Activated gamma-delta T cell treated with anti-CD3 and anti-CD28 coated beads, Interleukin-2, amount 50 U/mL, for 16 hours (primary cell): ENCODE measurements at regions not wholly inside any gene's neighbourhood (a gene's known extent, or its start where the extent isn't known, plus 50 kb on each side); places are given as distances from the start of the nearest gene placed in this dataset.
"Not testable (repeated sequence)": the region's sequence is repeated elsewhere in the genome, so short reads cannot be mapped to it uniquely, and the experiment has no call there.

Source experiments
- DNase-seq: peaks from one replicate; pipeline ENCODE4 v3.0.0-alpha.2; 2020; ENCODE audit warnings: low read depth

DNA sequence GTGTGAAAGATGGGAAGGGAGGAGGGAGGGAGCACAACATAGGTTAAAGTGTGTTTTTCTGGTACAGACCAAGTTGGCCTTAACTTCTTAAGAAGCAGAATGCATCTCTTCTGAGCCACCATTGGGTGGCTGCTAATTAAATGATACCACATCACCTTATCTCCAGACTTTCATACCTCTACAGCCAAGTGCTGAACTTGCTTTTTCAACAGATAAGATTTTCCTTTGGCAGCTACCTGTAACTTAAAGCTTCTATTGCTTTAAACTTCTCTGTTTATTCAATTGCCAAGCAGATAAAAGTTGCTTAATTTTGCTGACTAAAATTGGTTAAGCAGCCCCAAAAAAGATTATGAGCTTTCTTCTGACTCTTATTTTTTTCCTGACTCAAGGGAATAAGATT, 292.4 kb upstream of the SGO1 start:
- no peak for DNase-seq

DNA sequence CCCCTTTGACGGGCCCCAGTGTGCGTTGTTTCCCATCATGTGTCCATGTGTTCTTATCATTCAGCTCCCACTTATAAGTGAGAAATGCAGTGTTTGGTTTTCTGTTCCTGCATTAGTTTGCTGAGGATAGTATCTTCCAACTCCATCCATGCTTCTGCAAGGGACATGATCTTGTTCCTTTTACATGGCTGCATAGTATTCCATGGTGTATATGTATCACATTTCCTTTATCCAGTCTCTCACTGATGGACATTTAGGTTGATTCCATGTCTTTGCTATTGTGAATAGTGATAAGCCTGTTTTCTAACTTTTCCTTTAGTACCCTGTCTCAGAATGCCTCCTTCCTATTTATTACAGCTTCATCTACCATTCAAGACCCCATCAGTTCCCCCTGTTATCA, 278.2 kb upstream of the SGO1 start:
- not testable (repeated sequence) for DNase-seq

DNA sequence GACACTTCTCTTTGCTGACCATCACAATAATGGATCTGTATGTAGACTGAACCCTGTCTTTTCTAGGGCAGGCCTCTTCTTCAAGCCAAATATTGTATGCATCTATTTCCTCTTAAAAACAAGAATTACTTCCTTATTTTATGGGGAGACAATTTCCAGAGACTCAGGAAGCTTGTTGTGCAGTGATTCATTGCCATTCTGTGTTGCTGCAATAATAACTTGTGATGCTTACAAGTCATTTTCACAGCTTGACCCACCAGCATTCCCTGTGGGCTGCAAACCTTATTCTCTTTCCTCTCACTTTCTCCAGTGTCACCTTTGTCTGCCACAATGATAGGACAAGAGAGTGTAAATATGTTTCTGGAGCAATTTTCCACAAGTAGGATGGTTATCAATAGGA, 276.7 kb upstream of the SGO1 start:
- no peak for DNase-seq

DNA sequence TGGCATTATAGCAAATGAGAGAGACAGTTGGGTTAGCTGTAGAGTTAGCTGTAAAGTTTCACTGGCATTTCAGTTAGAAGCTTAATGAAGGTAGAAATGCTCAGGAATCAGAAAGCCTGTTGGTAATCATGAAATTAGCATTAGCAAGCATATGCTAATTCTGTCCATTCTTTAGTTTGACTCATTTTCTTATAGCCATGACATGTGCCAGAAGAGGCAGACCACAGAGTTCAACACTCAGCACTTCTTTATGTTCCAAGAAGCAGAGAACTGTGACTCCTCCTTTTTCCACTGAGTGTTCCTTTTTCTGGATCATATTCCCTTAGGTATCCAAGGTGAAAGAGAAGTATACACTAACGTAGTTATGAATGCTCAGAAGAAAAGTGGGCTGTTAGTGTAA, 276.2 kb upstream of the SGO1 start:
- no peak for DNase-seq

DNA sequence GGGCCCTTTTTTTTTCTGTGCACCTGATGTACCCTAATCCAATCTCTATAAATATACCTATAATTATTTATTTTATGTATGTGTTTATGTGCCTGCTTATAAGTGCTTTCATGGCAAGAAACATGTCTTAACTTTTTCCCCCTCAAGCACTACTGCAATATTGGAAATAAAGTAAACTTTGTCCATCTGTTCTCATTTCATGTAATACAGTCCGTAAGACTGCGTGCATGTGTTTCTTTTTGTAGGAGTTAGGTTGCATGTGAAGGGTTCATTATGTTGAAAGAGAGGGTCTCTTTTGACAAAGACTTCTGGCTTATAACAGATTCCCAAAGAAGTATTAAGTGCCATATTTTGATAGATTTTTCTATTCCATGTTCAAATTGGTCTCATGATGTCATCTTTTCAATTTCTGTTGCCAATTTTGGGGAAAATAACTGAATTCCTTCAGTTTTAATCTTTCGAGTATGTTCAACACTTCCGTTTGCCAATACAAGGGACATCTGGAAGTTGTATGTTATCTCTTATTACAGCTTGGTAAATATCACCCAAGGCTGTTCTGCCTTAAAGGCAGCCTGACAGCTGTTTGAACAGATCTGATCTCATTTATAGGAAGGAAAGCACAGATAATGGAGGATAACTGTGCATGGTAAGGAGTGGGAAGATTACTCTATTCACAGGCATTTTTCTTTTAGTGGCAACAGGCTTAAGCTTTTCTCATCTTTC, 273.1 kb upstream of the SGO1 start:
- DNase-seq, result no peak

DNA sequence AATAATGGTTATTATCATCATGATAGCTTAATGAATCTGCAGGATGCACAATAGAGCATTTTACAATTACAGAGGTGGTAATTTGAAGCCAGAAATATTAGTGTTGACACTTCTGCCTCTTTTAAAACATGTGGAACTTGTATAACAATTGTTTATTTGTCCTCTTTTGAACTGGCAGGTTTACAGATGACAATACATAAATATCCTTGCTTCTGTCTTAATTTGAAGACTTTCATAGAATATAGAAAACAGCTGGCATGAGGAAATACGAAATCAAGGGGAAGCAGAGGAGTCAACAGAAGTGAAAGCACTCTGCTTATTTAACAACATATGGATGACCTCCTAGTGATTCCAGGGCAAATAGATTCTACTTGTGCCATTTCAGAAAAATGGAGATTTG, 270.5 kb upstream of the SGO1 start:
- no peak for DNase-seq

DNA sequence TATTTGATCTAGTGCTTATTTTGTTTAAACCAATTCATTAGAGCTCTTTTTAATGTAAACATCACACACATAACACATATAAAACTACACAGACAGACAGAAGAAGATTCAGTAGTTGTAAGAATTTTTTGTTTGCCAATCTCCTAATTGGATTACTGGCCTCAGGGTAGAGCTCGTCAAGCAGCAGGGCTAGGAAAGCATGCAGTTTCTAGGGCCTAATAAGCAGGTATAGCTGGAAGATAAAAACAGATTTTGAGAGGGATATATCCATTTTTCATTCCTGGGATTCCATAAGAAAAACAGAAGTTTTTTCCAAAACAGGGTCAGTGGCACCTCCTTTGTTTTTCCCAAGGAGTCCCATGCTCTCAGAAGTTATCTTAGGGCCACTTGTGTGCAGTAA, 265.2 kb upstream of the SGO1 start:
- no peak for DNase-seq

DNA sequence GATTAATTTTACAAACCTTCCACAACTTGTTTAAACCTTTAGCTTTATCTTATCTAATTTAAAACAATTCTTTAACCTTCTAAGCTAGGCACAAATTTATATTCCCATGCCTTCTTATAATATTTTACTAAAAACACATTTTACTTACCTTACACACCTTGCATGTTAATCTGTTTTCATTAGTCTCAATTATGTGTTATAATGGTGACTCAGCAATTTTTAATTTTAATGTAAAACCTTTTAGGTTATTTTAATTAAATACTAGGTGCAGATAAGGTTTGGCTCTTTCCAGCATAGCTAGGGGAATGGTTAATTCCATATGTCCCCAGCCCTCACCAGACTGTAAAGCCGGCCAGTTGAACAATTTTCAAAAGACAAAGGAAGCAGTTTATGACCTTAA, 264.6 kb upstream of the SGO1 start:
- no peak for DNase-seq

DNA sequence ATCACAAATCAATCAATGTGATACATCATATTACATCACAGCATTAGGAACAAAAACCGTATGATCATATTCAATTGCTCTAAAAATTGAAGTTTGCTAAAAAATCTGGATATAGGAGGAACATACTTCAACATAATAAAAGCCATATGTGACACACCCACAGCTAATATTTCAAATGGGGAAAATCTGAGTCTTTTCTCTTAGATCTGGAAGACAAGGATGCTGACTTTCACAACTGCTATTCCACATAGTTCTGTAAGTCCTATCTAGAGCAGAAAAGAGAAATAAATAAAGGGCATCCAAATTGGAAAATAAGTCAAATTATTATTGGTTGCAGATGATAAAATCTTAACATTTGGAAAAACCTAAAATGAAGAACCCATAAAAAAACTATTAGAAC, 256.8 kb upstream of the SGO1 start:
- DNase-seq, result no peak

DNA sequence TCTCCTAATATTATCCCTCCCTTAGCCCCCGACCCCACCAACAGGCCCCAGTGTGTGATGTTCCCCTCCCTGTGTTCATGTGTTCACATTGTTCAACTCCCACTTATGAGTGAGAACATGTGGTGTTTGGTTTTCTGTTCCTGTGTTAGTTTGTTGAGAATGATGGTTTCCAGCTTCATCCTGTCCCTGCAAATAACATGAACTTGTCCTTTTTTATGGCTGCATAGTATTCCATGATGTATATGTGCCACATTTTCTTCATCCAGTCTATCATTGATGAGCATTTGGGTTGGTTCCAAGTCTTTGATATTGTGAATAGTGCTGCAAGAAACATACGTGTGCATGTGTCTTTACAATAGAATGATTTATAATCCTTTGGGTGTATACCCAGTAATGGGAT, 241.3 kb upstream of the SGO1 start:
- DNase-seq, result not testable (repeated sequence)

DNA sequence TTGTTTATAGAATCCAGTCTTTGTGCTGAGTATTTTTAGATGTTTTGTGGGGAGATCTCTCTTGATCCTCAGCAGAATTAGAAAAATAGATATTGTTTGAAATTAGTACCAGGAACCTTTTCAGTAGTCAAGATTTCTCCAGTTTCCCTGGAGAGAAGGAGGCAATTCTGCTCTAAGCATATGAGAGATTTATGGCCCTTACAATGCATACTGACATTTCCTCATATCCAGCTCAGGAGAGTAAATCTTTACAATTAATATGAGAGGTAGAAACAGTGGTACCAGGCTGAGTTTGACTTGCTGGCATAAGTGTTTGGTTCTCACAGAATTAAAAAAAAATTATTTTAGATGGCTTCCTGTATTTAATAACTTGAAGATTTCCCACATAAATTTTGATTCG, 239.1 kb upstream of the SGO1 start:
- no peak for DNase-seq

DNA sequence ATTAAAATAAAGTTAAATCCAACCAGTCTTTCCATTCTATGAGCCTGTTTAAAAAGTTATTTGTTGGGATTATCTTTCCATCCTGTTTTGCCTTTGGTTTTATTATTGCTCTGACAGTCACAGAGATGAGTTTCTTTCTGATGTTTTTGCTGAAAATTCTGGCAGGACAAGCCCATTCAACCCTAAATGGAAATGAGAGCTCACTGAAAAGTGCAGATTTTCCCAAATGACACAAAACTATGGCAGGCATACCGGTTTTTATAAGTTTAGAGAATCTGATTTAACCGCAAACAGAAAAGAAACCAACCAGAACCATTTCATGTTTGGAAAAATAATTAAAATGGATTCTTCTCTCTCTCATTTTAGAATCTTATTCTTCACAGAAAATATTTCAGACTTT, 238.1 kb upstream of the SGO1 start:
- DNase-seq, result no peak

DNA sequence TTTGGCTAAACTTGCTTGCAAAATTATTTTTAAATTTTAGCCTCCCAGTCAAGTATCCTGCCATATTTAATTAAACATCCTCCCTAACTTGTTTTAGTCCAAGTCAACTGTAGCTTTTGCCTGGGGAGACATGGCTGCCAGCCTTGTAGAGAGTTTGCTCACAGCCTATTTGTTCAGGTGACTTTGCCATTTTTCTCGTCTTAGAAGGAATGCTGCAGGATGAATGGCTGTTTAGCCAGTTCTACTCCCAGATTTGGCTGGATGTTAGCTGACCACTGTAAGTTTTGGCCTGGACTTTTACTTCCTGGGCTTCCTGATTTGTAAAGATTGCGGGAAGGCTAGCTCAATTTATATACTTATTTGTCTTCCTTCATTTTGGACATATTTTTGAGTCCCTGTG, 236.4 kb upstream of the SGO1 start:
- no peak for DNase-seq

DNA sequence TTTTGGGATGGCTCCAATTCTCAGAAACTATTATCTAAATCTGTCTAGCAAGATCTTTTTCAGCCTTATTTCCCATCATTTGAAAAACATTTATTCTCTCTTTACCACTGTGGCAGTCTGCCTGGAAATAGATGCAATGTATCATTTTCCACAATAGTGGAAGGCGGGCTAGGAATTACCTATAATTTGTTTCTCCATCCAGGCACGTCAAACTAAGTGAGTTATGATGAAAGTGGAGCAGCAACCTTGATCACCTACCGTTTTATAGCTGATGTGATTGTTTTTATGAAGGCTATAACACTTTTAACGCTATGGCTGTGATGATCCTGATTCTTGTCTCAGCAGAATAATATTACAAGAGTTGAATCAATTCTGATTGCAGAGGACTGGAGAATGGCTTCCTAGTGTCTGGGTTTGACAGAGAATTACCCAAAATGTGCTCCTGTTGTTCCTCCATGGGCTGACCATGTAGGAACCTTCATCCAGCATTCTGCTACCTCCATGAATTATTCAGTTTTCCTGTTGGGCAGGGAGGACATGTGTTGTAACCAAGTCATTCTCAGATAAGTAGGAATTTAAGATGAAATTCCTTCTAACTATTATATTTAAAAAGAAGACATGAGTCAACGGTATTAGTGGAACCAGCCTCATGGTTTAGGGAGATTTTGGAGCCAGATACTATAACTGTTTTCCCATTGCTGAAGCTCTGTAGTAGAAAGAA, 231.5 kb upstream of the SGO1 start:
- no peak for DNase-seq

DNA sequence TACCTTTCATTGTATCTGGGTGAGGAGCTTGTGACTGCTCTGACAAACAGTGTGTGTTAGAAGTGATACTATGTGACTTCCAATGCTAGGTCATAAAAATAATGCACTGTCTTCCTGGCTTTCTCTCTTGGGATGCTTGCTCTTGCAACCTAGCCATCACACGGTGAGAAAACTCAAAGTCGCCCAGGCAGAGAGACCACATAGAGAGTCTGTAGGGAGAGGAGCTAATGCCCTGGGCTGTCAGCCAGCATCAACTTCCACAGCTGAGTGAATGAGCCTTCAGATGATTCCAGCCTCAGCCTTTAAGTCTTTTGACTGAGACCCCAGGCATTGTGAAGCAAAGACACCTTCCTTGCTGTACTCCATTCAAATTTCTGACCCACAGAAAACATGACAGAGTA, 220.6 kb upstream of the SGO1 start:
- DNase-seq, result no peak

DNA sequence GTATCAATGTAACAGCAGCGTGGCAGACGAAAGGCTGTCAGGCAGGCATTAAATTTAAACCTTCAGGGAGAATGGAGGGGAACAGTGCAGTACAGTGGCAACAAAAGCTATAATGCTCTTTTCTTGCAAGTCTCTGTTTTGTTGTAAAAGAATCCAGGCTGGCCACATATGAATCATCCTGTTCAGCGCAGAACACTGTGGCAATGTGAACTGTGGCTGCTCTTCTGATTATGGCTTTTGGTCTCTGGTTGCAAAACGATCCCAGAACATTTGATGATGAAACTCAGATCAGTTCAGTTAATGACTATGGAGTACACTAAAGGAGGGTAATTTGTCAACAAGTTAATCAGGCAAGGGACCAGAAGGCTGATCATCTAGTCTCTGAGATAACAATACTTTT, 219.7 kb upstream of the SGO1 start:
- DNase-seq, result no peak

DNA sequence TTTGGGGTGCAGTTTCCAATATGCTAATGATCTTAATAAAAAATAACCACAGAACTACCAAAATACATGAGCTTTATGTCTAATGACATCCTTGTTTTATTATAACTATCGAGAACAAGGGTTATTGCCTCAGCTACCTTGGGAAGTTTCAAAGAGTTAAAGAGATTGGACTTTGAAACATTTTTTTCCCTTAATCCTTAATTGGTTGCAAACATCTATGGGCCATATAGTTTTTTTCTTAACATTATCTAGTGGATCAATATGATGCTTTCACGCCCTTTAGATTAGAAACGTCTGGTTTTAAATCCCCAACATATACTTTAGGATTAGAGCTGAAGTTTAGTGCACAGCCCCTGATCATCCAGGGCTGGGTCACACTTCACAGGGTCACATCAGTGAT, 219.2 kb upstream of the SGO1 start:
- no peak for DNase-seq

DNA sequence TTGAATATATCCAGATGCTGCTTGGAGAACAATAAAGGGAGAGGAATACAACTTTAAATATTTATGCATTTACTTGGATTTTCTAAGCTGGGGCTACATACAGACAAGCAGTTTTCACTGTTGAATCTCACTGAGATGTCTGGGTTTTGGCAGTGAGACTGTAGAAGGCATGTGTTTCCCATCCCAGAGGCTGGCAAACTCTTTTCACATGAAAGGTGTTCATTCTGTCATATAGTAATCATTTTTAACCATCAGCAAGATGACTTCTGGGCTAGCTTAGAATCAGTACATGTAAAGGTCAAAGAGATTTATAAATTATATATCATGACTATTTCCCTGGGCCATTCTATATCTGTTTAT, 218.7 kb upstream of the SGO1 start:
- no peak for DNase-seq

DNA sequence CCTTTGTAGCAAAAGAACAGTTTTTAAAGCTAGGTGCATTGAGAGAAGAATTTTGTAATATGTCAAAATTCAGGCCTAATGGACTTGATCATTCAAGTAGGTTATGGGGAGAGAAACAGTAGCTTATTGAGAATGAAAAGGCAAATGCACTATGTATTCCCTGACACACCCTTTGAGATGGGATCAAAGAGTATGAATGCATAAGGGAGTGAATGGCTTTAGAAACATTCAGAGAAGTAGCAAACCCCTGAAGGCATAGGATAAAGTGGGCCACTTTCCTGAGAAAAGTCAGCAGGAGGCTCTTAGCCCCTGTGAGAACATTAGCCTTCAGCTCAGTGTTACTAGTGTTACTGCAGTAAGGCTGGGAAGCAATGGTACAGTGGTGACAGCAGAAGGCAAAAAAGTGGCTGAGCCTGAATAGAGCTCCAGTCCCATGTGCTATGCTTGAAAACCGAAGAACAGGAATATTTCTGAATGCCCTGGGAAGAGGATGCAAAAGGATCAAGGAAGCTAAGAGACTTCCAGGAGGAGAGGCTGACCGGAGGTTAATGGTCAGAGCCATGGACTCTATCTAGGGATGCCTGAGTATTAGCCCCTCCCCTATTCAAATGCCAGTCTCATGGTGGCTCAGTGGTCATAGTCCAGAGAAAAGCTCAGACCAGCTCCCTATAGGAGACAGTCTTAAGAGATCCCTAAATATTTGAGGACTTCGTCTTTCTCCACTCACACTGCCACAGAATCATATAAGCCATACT, 218.2 kb upstream of the SGO1 start:
- DNase-seq, result no peak

DNA sequence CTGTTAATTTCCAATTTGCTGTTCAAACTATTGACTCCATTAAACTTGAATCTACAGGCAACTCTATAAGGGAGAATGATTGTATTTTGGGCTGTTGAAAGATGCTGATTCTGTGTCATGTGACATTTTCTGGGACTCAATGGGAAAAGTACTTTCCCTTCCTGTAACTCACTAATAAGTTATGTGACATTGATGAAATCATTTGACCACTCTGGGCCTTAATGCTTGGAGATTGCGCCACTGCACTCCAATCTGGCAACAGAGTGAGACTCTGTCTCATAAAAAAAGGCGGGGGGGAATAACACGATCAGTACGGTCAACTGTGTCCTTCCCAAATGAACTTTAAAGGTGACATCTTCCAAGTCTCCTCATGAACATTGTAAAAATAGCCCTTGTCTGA, 215.2 kb upstream of the SGO1 start:
- DNase-seq, result no peak

DNA sequence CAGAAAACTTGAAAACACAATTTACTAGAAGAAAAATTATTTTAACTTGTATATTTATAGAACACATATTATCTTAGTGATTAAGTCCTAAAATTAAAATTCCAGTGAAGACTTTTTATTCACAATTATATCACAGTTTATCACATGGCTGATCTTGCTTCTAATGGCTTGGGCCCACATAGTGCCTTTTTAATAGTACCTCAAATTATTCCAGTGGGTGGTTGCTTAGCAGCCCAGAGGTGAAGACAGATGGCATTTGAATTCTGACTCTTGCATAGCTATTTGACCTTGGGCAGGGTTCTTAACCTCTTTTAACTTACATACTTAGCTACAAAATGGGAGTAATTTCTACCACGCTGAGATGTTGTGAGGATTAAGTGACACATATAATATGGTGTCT, 214.7 kb upstream of the SGO1 start:
- DNase-seq, result no peak

DNA sequence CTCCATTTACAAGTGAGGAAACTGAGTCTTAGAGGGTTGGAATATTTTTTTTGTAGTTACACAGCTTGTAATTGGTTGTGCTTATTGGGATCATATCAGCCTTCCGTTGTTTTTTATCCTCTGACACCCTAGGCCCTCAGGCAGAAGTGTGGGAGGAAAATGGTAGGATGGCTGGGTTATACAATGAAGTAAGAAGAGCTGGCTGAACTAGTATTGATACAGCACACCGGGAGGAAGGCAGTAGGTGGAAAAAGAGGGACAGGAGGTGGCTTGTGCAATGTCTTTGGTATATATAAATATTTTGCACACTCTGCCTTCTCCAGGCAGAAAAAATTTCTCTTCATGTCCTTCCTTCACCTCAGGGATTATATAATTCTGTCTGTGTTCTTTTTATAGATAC, 214.3 kb upstream of the SGO1 start:
- DNase-seq, result no peak

DNA sequence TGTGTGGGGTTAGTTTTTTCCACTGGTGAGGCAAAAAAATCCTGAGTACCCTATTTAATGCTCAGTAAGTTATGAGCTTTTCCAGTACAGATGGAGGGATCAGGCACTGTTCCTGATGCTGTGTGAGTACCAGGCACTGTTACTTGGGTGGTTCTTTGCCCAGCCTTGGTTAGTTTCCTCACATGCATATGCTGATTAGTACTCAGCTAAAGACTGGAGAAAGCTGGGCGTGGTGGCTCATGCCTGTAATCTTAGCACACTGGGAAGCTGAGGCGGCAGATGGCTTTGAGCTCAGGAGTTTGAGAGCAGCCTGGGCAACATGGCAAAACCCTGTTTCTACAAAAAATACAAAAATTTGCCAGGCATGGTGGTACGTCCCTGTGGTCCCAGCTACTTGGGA, 210.3 kb upstream of the SGO1 start:
- DNase-seq, result no peak

DNA sequence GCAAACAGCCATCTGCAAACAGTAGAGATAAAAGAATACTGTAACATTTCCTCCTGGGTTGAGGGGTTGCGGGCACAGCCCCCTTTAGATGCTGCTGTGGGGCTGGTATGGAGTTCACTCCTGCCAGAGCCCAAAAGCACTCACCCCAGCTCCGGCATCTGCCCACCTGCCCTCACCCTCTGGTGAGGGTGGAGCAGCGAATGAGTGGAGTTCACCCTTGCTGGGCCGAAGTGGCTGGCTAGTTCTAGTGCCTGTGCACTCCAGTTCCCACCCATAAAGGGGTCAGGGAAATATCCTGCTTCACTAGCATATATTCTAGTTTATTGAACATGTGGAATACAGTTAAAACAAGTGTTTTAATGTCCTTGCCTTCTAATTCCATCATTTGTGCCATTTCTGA, 209.7 kb upstream of the SGO1 start:
- no peak for DNase-seq
